H1 (cell line): ENCODE measurements at regions not wholly inside any gene's neighbourhood (a gene's known extent, or its start where the extent isn't known, plus 50 kb on each side); places are given as distances from the start of the nearest gene placed in this dataset.

Source experiments
- CTCF ChIA-PET: fragments of 300-600 bp; sonication (Branson Sonifier 250); formaldehyde crosslinking; loops from one replicate; lab custom pipeline; 2021; ENCODE audit not compliant: partially characterized antibody; lab: Charles Lee
- POLR2A ChIA-PET: fragments of 300-600 bp; sonication (Branson Sonifier 250); formaldehyde crosslinking; loops from one replicate; lab custom pipeline; 2021; ENCODE audit warnings: inconsistent platforms; ENCODE audit not compliant: partially characterized antibody; lab: Charles Lee
- DNase-seq, 2 experiments: peaks; one replicate each; pipeline versions ENCODE4 v3.0.0 to v3.0.0-alpha.2; 2010 to 2022; ENCODE audit warnings: low spot score in 2 of 2, low read depth in 1 of 2, mixed read lengths in 1 of 2
- FAIRE-seq: peaks from 2 replicates; lab custom pipeline; 2011; peaks lifted over from hg19 to GRCh38; lab: Jason Lieb, UNC
- H2AFZ ChIP-seq: 2 replicates; pipeline ENCODE4 v1.8.1; 2012; ENCODE audit warnings: low read length, inconsistent platforms
- H2AK5ac ChIP-seq: 2 replicates; pipeline ENCODE4 v1.6.1; 2013; ENCODE audit warnings: low read depth, low read length
- H2BK120ac ChIP-seq: replicated peaks from 2 replicates; pipeline ENCODE3; 2013; ENCODE audit warnings: low read depth, low read length, inconsistent platforms
- H2BK12ac ChIP-seq: 2 replicates; pipeline ENCODE4 v1.6.1; 2013; ENCODE audit warnings: low read depth, low read length
- H2BK15ac ChIP-seq: 2 replicates; pipeline ENCODE4 v1.6.1; 2013; ENCODE audit warnings: low read length
- H2BK20ac ChIP-seq: 2 replicates; pipeline ENCODE4 v1.6.1; 2013; ENCODE audit warnings: low read length
- H2BK5ac ChIP-seq: 2 replicates; pipeline ENCODE4 v1.6.1; 2013; ENCODE audit warnings: low read depth, low read length
- H3K14ac ChIP-seq: 2 replicates; pipeline ENCODE4 v1.6.1; 2013; ENCODE audit warnings: inconsistent platforms; ENCODE audit not compliant: insufficient read length
- H3K18ac ChIP-seq: 2 replicates; pipeline ENCODE4 v1.6.1; 2013; ENCODE audit warnings: low read length; ENCODE audit errors: extremely low read depth
- H3K23ac ChIP-seq: 2 replicates; pipeline ENCODE4 v1.6.1; 2013; ENCODE audit warnings: inconsistent platforms; ENCODE audit not compliant: insufficient read length
- H3K23me2 ChIP-seq: 2 replicates; pipeline ENCODE4 v1.6.1; 2013; ENCODE audit warnings: low read depth, low read length
- H3K27ac ChIP-seq: 2 replicates; pipeline ENCODE4 v1.6.1; 2011; ENCODE audit warnings: low read depth, low read length, inconsistent platforms
- H3K27me3 ChIP-seq, 4 experiments: replicated peaks in 1 of 4; 1 replicate in 1 of 4; 2 replicates in 3 of 4; pipeline versions ENCODE4 v1.6.1 to v1.8.1; 2011 to 2013; ENCODE audit warnings: low read length in 3 of 4, mild to moderate bottlenecking in 3 of 4, inconsistent platforms in 2 of 4, mixed read lengths in 2 of 4, moderate library complexity in 1 of 4; ENCODE audit not compliant: control insufficient read depth in 3 of 4, insufficient read depth in 3 of 4; ENCODE audit errors: extremely low read depth in 1 of 4
- H3K36me3 ChIP-seq, 4 experiments: 2 replicates each; pipeline versions ENCODE4 v1.6.1 to v1.8.1; 2011 to 2013; ENCODE audit warnings: mild to moderate bottlenecking in 4 of 4, low read length in 3 of 4, moderate library complexity in 2 of 4, control low read depth in 1 of 4, inconsistent platforms in 1 of 4; ENCODE audit not compliant: insufficient read depth in 4 of 4, control insufficient read depth in 2 of 4
- H3K4ac ChIP-seq: replicated peaks from 2 replicates; pipeline ENCODE3; 2013; ENCODE audit warnings: low read length, low read depth, mixed read lengths, inconsistent platforms; ENCODE audit not compliant: insufficient read length
- H3K4me1 ChIP-seq, 4 experiments: replicated peaks in 1 of 4; 1 replicate in 1 of 4; 2 replicates in 3 of 4; pipeline versions ENCODE4 v1.6.1 to v1.8.1; 2011 to 2013; ENCODE audit warnings: low read length in 3 of 4, inconsistent platforms in 2 of 4, mixed read lengths in 1 of 4; ENCODE audit not compliant: insufficient read depth in 4 of 4, control insufficient read depth in 3 of 4
- H3K4me2 ChIP-seq, 2 experiments: 2 replicates each; pipeline versions ENCODE4 v1.6.1 to v1.8.1; 2011 to 2013; ENCODE audit warnings: low read depth in 2 of 2, low read length in 2 of 2, control low read depth in 1 of 2, inconsistent platforms in 1 of 2, mild to moderate bottlenecking in 1 of 2; ENCODE audit not compliant: insufficient read depth in 1 of 2
- H3K4me3 ChIP-seq, 4 experiments: fragments of 200-600, 300-600 bp in 1 of 4; sonication (generic), shearing (Covaris generic), sonication (Bioruptor Twin) in 1 of 4; 2 replicates each; pipeline versions ENCODE4 v1.5.1 to v1.8.1; 2011 to 2016; ENCODE audit warnings: low read length in 4 of 4, low read depth in 3 of 4, control low read depth in 2 of 4, inconsistent platforms in 2 of 4, mild to moderate bottlenecking in 2 of 4, mixed read lengths in 1 of 4, moderate library complexity in 1 of 4; ENCODE audit not compliant: insufficient read depth in 2 of 4; ENCODE audit errors: extremely low read depth in 1 of 4
- H3K56ac ChIP-seq: replicated peaks from 2 replicates; pipeline ENCODE3; 2013; ENCODE audit warnings: low read depth, mild to moderate bottlenecking, mixed read lengths, low read length, inconsistent platforms; ENCODE audit not compliant: insufficient read length
- H3K79me1 ChIP-seq: 2 replicates; pipeline ENCODE4 v1.6.1; 2013; ENCODE audit warnings: low read depth, low read length, control low read depth
- H3K79me2 ChIP-seq, 2 experiments: 2 replicates each; pipeline versions ENCODE4 v1.6.1 to v1.8.1; 2012 to 2013; ENCODE audit warnings: low read length in 2 of 2, mild to moderate bottlenecking in 2 of 2, inconsistent platforms in 1 of 2; ENCODE audit not compliant: insufficient read depth in 2 of 2, control insufficient read depth in 1 of 2
- H3K9ac ChIP-seq, 4 experiments: replicated peaks in 1 of 4; 1 replicate in 1 of 4; 2 replicates in 3 of 4; pipeline versions ENCODE4 v1.6.1 to v1.8.1; 2011 to 2013; ENCODE audit warnings: low read depth in 3 of 4, low read length in 3 of 4, control low read depth in 2 of 4, mild to moderate bottlenecking in 2 of 4, moderate library complexity in 2 of 4, inconsistent platforms in 1 of 4; ENCODE audit errors: extremely low read depth in 1 of 4
- H3K9me3 ChIP-seq, 2 experiments: 2 replicates each; pipeline versions ENCODE4 v1.6.1 to v1.8.1; 2012 to 2013; ENCODE audit warnings: mild to moderate bottlenecking in 2 of 2, moderate library complexity in 2 of 2, control low read depth in 1 of 2, inconsistent platforms in 1 of 2, low read depth in 1 of 2, low read length in 1 of 2, mixed read lengths in 1 of 2; ENCODE audit not compliant: insufficient read depth in 2 of 2
- H4K20me1 ChIP-seq, 2 experiments: replicated peaks in 1 of 2; 2 replicates each; pipeline versions ENCODE3 to v1.8.1; 2011 to 2013; ENCODE audit warnings: inconsistent platforms in 2 of 2, low read length in 2 of 2, mild to moderate bottlenecking in 1 of 2; ENCODE audit not compliant: insufficient read depth in 2 of 2, control insufficient read depth in 1 of 2
- H4K5ac ChIP-seq: 2 replicates; pipeline ENCODE4 v1.6.1; 2013; ENCODE audit warnings: low read length, low read depth, mixed read lengths, inconsistent platforms; ENCODE audit not compliant: insufficient read length
- H4K8ac ChIP-seq: 2 replicates; pipeline ENCODE4 v1.8.0; 2013; ENCODE audit warnings: mild to moderate bottlenecking, moderate library complexity, low read length, inconsistent platforms; ENCODE audit not compliant: insufficient read depth; ENCODE audit errors: extremely low read depth
- H4K91ac ChIP-seq: replicated peaks from 2 replicates; pipeline ENCODE3; 2013; ENCODE audit warnings: low read length, mixed read lengths, inconsistent platforms; ENCODE audit not compliant: insufficient read length
- CTBP2 ChIP-seq: IDR thresholded peaks from 2 replicates; pipeline ENCODE4 v1.7.0; 2011; ENCODE audit warnings: borderline replicate concordance, mild to moderate bottlenecking, moderate library complexity, mixed read lengths, low read length; ENCODE audit not compliant: insufficient read depth, insufficient read length
- RNF2 ChIP-seq: fragments of 200-900, 300-1000 bp; sonication (generic); IDR thresholded peaks from 2 replicates; pipeline ENCODE4 v1.7.1; 2016; ENCODE audit warnings: borderline replicate concordance, low read depth, mild to moderate bottlenecking, antibody characterized with exemption, low read length; ENCODE audit not compliant: poor library complexity, severe bottlenecking; ENCODE audit errors: missing control alignments
- TBP ChIP-seq: IDR thresholded peaks from 2 replicates; pipeline ENCODE4 v1.6.1; 2011; ENCODE audit warnings: low read depth, low read length, improper control_type of control experiment
- WGBS, 2 experiments: shearing (Covaris generic) in 1 of 2; methylation state at CpG; one replicate each; pipeline versions ENCODE4 v1.1.6 to v1.1.7; 2013 to 2015; ENCODE audit warnings: low lambda C conversion rate in 2 of 2, mixed read lengths in 2 of 2, inconsistent platforms in 1 of 2, low coverage in 1 of 2, missing lambda C conversion rate in 1 of 2; ENCODE audit not compliant: insufficient replicate concordance in 2 of 2, insufficient coverage in 1 of 2, insufficient read length in 1 of 2; ENCODE audit errors: extremely low coverage in 1 of 2, missing lambda C conversion rate in 1 of 2; 5-methylcytosine and 5-hydroxymethylcytosine counted together

GRCh38 chr2:157143901-157144300, 113.6 kb upstream of the GALNT5 start:
- ChIA-PET CTCF (no interaction called here), POLR2A (no interaction called here)
- Histone ChIP-seq H2AFZ (no peak overlapping the region), H2BK120ac (no peak overlapping the region), H2BK12ac (no peak overlapping the region), H3K79me2 (no peaks in the 10 kb centered on the region), H3K27me3 (no peaks in the 10 kb centered on the region), H3K18ac (no peak overlapping the region), H3K4ac (no peak overlapping the region), H2BK20ac (no peak overlapping the region), H2BK15ac (no peak overlapping the region), H3K27ac (no peak overlapping the region), H3K9me3 (no peaks in the 10 kb centered on the region), H3K14ac (no peak overlapping the region), H2BK5ac (no peak overlapping the region), H4K91ac (no peak overlapping the region), H4K20me1 (no peaks in the 10 kb centered on the region), H3K9ac (no peak overlapping the region), H3K36me3 (no peaks in the 10 kb centered on the region), H3K23me2 (no peaks in the 10 kb centered on the region), H2AK5ac (no peak overlapping the region), H4K8ac (no peak overlapping the region), H3K4me3 (no peak overlapping the region), H3K23ac (no peak overlapping the region), H3K4me2 (no peak overlapping the region), H4K5ac (no peak overlapping the region), H3K56ac (no peak overlapping the region), H3K79me1 (no peaks in the 10 kb centered on the region), H3K4me1 (no peaks in the 10 kb centered on the region)
- FAIRE-seq (no peak), DNase-seq (no peak)
- 93% methylated on average over 4 of the region's 4 CpGs; no CpG with 5 or more reads in 1 of the 2 experiments for WGBS, 2 experiments
- TF ChIP-seq RNF2 (no peak), CTBP2 (no peak), TBP (no peak)
